ENCODE measurements at regions not wholly inside any gene's neighbourhood (a gene's known extent, or its start where the extent isn't known, plus 50 kb on each side); places are given as distances from the start of the nearest gene placed in this dataset.

DNA sequence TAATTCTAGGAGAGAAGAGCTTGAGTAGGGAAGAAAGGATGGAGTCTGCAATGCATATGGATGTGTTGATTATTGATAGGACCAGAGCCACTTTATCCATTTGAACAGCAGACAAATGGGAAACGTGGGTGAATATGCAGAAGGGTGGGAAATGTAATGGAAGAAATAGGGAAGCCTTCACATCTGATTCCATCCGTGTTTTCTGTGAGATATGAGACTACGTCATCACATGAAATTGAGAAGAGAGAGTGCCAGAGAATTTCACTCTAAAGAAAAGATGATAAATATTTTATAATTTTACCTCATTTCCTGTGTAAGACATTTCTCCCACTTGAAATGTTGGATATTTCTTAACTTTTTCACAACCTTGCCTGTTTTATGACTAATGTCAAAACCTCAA is 788.4 kb upstream of the FAM98A start:
- TF ChIP-seq, protein P1, sequence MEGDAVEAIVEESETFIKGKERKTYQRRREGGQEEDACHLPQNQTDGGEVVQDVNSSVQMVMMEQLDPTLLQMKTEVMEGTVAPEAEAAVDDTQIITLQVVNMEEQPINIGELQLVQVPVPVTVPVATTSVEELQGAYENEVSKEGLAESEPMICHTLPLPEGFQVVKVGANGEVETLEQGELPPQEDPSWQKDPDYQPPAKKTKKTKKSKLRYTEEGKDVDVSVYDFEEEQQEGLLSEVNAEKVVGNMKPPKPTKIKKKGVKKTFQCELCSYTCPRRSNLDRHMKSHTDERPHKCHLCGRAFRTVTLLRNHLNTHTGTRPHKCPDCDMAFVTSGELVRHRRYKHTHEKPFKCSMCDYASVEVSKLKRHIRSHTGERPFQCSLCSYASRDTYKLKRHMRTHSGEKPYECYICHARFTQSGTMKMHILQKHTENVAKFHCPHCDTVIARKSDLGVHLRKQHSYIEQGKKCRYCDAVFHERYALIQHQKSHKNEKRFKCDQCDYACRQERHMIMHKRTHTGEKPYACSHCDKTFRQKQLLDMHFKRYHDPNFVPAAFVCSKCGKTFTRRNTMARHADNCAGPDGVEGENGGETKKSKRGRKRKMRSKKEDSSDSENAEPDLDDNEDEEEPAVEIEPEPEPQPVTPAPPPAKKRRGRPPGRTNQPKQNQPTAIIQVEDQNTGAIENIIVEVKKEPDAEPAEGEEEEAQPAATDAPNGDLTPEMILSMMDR (IDR thresholded peaks at IDR 0.05; ENCODE audit: low read depth, low read length), result no peak
- no peak for TF ChIP-seq EZH2phosphoT487 (IDR thresholded peaks at IDR 0.05; ENCODE audit: low read depth)

All from OCI-LY3 (cell line).